ENCODE measurements at regions not wholly inside any gene's neighbourhood (a gene's known extent, or its start where the extent isn't known, plus 50 kb on each side); places are given as distances from the start of the nearest gene placed in this dataset.

DNA sequence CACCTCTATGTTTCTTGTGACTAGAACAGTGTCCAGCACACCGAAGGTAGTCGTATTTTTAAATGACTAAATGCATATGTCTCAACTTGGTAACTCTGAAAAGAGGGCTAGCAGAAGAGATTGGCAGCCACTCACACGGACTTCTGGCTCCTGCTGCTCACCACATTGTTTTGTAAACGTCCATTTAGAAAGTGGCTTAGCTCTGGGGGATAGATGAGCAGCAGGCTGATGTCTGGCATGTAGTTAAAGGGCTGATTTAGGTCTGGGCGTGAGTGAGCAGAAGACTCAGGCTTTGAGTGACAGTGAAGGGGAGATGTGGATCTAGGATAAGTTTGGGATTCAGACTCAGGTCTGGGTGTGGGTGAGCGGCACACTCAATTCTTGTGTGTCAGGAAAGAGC, 372.9 kb upstream of the HS6ST1 start:
- TF ChIP-seq, protein P1, sequence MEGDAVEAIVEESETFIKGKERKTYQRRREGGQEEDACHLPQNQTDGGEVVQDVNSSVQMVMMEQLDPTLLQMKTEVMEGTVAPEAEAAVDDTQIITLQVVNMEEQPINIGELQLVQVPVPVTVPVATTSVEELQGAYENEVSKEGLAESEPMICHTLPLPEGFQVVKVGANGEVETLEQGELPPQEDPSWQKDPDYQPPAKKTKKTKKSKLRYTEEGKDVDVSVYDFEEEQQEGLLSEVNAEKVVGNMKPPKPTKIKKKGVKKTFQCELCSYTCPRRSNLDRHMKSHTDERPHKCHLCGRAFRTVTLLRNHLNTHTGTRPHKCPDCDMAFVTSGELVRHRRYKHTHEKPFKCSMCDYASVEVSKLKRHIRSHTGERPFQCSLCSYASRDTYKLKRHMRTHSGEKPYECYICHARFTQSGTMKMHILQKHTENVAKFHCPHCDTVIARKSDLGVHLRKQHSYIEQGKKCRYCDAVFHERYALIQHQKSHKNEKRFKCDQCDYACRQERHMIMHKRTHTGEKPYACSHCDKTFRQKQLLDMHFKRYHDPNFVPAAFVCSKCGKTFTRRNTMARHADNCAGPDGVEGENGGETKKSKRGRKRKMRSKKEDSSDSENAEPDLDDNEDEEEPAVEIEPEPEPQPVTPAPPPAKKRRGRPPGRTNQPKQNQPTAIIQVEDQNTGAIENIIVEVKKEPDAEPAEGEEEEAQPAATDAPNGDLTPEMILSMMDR (IDR thresholded peaks at IDR 0.05; ENCODE audit: insufficient read depth, low read length, poor library complexity, severe bottlenecking), result no peak
- no peak for TF ChIP-seq EZH2phosphoT487 (conservative IDR thresholded peaks at IDR 0.05; ENCODE audit: low read length)
